ENCODE measurements at regions not wholly inside any gene's neighbourhood (a gene's known extent, or its start where the extent isn't known, plus 50 kb on each side); places are given as distances from the start of the nearest gene placed in this dataset.

DNA sequence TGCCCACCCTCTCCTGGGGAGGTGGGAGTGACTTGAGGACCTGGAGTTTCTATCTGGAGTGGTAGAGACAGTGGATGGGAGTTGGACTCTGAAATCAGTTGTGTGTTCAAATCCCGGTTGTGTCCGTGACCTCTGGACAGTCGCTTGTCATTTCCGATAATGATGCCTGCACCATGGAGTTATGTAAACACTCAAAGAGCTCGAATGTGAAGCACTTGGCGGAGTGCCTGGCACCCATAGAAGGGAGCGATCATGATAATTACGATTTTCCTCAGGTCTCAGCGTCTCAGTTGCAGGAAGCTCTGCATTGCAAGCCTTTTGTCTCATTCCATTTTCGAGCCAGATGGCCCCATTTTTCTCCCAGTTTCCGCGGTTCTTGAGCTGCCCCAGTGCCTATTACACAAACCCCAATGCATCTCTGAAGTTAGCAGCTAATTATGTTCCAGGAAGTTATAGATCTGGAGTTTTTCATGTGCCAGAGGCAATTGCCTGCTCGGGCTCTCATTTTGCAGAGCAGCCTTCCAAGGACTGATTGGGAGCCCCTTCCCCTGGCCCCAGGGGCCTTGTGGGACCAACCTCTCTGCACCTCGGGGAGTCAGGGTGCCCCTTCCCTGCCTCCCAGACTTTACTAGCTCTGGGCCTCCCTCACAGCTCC, 175.5 kb upstream of the MVB12B start:
- DNase-seq (ENCODE audit: low read depth in 3 of 3, low spot score in 2 of 3) = no peak

DNA sequence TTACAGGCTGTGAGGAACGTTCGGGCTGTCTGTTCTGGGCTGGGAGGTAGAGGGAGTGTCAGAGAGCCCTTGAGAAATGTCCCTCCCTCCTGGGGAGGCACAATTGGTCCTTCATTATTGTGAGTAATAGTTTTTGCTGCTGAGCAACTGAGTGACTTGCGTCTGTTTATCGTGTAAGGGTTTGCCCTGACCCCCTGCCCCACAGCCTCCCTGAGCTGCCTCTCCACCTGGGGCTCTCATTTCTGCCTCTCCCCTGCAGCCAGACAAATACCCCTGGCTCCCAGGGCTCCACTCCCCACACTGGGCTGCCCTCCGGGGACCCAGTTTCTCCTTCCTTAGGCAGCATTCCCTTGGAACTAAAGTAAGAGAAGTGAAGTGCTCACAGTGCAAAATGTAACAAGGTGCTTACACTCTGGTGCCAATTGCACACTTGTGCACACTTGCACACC, 174.9 kb upstream of the MVB12B start:
- no peak for DNase-seq (ENCODE audit: low read depth in 3 of 3, low spot score in 2 of 3)

DNA sequence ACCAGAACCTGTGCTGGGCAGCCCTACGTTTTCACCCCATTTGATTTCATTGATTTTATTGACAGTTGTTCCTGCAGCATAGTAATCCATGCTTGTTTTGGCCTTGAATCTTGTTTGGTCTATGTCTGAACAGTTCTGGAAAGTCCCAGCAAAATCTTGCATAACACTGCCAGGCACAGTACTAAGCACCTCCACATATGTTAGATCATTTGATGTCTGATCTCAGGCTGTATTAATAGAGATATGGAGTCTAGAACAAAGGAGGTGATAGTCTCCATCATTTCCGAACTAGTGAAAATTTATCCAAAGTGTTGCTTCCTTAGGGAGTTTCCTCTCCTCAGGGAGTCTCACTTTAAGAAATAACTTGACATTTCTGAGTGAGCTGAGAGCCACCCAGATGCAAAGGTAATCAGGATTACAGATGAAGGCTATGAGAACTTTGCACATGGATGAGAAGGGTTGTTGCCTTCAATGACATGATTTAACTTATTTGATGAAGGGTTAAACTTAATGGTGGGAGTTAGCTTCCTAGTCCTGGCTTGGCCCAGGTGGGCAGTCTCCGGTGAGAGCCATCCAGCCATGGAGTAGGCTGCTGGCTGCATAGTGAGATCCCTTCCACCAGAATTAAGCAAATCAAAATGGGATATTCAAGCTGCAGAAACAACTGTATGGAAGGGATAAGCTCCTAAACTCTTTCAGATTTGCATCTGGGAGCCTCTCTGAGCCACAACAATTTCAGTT, 173.8 kb upstream of the MVB12B start:
- no peak for DNase-seq (ENCODE audit: low read depth in 3 of 3, low spot score in 2 of 3)

DNA sequence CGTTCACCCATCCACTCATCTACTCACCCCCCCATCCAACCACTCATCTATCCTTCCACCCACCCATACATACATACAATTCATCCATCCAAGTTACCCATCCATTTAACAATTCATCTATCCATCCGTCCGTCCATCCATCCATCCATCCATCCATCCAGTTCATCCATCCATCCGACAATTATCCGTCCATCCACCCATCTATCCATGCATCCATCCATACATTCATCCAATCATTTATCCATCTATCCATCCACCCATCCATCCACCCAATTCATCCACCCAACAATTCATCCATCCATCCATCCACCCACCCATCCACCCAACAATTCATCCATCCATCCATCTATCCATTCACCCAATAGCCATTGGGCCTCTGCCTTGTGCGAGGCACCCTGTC, 173.2 kb upstream of the MVB12B start:
- no peak for DNase-seq (ENCODE audit: low read depth in 3 of 3, low spot score in 2 of 3)

DNA sequence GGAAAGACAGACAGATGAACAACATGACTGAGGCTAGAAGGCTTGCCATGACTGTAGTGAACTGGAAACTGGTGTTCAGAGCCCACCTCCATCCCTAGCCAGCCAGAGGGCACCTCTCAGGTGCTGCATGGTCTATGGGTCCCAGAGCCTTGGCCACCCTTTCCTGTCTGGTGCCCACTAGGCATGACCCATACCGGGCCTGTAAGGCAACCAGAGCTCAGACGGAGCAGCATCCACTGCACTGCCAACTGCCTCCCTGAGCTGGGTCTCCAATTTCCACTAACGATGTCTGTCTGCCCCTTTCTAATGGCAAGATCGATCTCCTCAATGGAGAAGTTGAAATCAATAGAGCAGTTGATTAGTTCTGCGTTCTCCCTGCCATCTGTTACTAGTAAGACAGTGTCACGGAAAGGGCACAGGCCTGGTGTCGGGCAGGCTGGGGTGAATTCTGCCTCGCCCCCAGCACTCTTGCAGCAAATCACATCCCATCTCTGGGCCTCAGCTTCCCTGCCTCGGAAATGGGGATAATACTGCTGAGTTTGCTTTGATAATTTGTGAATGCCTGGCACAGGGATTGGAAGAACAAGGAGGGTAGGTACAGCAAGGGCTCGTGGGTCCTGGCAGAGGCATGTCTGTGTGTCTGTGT, 172.3 kb upstream of the MVB12B start:
- DNase-seq (ENCODE audit: low read depth in 3 of 3, low spot score in 2 of 3) = no peak

DNA sequence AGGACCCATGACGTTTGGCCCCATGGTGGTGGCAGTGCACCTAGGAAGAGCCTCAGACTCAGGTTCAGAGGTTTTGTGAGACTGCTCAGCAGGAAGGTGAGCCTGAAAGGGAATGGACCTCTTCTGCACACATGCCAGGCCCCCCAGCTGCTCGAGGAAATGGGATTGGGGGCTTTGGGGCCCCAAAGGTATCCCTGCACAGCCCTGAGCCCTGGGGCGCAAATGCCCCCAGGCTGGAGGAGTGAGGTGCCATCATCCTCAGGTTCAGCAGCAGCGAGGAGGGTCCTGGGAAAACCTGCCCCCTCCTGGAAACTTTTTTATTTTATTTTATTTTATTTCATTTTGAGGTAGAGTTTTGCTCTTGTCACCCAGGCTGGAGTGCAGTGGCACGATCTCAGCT, 171.8 kb upstream of the MVB12B start:
- no peak for DNase-seq (ENCODE audit: low read depth in 3 of 3, low spot score in 2 of 3)

DNA sequence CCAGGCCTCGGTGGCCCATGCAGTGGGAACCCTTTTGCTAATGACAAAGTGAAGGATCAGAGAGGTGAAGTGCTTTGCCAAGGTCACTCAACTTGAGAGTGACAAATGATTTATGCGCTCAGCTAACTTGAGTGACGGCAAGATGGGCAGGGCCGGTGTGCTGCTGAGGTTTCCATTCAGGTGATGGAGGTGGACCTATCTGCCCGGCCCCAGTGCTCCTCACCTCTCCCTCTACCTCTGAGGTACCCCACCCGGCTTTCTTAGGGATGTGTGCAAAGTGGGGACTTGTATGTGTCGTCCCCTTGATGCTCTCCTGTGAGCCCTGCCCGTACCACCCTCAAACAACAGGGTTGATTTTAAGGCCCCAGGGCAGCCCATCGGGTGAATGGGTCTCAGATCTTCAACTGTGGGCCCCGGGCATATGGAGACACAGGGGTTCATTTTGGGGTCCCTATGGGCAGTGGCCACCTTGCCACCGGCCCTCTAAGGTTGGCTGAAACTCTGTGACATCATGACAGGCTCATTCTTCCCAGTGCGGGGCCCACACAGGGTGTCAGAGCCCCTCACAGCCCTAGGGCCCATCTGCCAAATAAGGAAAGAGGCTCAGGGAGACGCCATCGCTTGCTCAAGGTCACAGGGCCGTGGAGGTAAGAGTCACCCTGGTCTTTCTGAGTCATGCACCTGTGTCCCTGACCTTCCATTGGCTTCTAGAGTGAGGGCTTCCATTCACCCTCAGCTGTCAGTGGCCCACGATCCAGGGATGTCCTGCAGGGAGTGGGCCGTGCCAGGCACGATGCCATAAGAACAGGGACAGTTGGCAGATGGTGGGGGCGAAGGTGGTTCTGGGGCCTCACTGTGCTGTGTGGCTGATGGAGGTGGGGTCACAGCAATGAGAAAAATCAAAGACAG, 170.6 kb upstream of the MVB12B start:
- DNase-seq (ENCODE audit: low read depth in 3 of 3, low spot score in 2 of 3) = no peak

DNA sequence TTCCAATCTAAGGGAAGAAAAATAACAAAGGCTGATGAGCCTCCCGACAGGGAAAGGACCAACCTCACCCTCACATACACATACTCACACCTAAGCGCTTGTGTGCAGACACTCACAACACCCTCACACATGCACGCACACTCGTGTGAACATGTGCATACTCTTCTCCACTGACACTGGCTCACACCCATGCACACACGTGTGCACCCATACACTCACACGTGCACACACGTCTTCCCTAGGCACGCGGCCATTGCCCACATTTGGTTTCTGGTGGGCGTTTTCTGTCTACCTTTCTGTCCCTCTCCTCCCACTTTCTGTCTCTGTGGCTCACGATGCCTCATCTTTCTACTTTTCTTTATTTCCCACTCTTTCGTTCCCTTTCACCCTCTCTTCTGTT, 169.7 kb upstream of the MVB12B start:
- no peak for DNase-seq (ENCODE audit: low read depth in 3 of 3, low spot score in 2 of 3)

DNA sequence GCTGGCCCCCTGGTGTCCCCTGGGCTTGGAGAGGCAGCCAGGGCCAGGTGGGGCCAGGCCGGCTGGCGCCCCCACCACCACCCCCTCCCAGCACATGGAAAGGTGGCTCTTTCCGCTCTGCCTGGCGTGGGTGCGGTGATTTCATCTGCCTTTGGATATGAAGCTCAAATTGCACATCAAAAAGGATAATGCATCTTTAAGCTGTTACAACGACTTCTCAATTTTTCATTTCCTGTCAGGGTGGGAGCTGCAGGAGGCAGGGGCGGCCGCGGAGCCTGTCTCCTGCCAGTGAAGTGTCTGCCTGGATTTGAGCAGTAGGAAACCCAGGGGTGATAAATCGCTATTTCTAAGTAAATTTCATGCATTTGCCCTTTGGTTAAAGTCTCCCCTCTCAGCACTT, 169.2 kb upstream of the MVB12B start:
- no peak for DNase-seq (ENCODE audit: low read depth in 3 of 3, low spot score in 2 of 3)

DNA sequence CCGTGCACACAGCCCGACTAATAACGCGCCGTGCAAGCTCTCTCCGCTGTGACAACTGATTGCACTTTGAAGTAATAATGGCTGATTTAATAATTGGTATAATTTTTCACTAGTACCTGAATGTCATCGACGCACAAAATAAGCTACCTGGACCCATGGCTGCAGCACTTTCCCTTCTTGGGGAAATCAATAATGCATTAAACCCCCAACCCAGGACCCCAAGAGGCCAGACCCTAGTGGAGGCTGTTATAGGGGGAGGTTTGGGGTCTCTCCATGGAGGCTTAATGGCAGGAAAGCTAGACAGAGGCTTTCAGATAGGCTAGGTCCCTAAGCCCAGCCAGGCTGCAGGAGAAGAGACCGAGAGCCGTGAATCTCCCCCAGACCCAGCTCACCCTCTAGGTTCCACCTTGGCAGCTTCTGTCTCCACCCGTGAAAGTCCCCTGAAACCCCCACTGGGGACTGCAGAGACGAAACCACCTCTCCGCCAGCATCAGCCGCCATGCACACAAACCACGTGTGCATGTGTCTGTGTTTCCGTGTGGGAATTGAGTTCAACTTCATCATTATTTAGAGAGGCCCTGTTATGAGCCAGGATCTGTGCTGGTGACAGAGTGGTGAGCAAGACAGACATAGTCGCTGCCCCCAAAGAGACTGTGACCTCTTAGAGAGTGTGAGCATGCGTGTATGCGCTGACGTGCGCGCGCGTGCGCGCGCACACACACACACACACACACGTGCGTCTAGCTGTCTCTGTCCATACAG, 168.6 kb upstream of the MVB12B start:
- DNase-seq (ENCODE audit: low read depth in 3 of 3, low spot score in 2 of 3) = no peak

DNA sequence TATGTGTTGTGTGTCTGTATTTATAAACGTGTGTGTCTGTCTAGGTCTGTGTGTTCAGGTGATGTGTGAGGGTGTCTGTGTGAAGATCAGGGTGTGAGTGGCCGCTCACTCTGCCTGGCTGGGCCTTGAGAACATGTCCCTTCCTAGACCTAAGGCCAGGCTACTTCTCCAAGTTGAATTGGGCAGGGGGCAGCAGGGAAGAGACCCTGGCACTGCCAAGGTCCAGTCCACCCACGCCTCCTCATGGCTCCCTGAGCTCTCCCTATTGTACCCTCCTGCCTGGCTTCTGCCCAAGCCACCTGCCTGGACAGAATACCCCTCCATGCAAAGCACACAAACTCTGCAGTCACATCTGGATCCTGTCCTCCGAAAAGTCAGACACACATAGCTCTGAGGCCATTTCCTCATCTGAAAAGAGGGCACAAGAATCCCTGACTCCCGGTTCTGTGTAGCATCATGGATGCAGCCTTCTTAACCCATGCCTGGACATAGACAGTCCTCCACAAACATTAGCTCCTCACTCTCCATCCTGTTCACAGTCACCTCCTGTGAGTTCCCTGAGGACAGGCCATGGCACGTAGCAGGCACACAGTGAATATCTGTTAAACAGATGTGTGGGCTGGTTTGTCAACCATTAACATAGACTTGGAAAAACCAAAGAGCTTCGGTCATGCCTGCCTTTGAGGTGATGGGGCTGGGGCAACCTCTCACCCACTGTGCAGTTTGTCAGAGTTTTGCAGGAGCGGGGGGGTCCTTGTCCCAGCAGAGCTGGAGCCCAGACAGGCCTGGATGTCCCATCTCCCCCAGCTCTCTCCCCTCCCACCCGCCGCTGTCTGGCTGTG, 167.8 kb upstream of the MVB12B start:
- DNase-seq (ENCODE audit: low read depth in 3 of 3, low spot score in 2 of 3) = no peak

DNA sequence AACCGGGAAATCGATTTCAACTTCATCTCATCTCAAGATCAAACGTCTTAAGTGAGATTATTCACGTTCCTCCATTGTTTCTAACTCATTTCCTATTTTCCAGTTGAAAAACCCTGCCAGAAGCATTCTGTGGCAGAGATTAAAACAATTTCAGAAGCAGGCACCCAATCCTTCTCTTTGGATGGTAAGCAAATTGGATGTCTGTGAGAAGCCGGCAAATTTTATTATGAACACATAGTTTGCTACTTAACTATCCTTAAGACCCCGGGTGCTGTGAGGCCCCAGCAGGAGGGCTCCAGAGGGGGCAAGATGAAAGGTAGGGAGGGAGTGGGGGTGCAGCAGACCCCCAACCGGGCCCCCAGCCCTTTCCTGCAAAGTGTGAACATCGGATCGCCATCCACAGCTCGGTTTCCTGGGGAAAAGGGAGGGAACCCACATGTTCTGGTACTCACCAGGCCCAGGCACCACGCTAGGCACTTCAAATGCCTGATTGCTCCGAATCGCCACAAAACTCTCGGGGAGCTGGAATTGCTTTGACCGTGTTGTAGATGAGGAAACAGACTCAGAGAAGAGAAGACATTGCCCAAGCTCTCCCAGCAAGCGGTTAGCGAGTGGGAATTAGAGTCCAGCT, 167.1 kb upstream of the MVB12B start:
- DNase-seq (ENCODE audit: low read depth in 3 of 3, low spot score in 2 of 3) = no peak

DNA sequence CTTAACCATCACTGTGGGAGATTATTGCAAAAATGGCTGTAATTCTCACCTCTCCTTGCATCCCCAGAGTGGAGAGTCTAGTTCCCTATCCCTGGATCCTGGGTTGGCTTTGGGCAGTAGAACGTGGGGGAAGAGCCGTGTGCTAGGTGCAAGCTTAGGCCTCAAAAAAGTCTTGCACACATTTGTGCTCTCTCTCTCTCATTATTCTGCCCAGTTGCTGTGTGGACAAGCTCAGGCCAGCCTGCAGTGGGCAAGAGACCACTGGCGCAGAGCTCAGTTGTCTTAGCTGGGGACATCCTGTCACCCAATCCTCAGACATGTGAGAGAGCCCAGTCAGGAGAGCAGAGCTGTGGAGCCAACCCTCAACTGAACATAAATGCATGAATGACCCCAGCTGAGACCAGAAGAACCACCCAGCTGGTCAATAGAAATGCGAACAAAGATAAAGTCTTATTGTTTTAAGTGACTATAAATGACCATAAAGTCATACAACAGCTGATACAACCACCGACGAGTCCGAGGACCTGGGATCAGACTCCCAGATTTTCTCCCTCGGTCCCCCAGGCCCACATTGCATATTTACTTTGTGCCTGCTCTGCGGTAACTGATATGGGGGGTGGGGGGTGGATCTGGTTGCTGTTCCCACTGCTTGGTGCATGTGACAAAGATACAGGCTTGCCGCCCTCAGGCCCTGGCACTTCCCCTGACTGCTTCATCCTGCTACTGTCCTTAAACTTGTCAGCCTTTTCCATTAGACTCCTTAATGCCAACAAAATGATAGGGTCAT, 166.4 kb upstream of the MVB12B start:
- no peak for DNase-seq (ENCODE audit: low read depth in 3 of 3, low spot score in 2 of 3)

DNA sequence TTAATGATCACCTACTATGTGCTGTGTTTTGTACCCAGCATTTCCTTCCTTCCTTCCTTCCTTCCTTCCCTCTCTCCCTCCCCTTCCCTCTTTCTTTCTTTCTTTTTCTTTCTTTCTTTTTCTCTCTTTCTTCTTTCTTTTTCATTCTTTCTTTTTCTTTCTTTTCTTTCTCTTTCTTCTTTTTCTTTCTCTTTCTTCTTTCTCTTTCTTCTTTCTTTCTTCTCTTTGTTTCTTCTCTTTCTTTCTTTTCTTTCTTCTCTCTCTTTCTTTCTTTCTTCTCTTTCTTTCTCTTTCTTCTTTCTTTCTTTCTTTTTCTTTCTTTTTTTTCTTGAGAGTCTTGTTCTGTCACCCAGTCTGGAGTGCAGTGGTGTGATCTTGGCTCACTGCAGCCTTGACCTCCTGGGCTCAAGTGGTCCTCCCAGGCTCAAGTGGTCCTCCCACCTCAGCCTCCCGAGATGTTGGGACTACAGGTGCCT, 165.7 kb upstream of the MVB12B start:
- DNase-seq (ENCODE audit: low read depth in 3 of 3, low spot score in 2 of 3) = no peak

DNA sequence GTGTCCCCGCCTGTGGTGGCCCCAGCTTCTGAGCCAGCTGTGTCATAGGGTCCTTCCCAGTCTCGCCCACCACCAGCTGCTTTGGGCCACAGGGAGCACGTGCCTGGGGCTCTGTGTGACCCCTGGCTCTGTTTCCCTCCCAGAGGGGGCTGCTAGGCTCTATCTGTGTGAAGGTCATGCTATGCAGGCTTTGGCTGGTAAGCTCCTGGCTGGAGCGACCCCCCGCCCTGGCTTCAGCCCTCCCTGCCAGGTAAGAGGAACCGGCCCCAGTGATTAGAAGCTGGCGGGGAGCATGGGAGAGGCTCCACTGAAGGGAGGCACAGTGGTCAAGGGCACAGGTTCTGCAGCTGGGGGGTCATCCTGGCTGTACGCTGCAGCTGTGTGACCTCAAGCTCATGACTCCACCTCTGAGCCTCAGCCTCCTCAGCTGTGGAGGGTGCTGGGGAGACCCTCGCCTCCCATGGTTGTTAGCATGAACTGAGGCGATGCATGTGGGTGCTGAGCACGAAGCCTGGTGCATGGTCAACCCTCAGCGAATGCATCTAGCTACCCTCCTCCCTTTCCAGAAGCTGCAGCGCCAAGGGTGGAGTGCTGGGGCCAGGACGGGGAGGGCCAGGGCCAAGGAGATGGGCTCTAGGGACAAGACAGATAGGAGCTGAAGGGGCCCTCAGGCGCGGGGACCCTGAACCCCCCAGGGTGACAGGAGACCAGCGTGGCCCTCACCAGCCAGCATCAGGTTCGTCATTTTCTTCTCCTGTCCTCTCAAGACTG, 163.8 kb upstream of the MVB12B start:
- no peak for DNase-seq (ENCODE audit: low read depth in 3 of 3, low spot score in 2 of 3)

DNA sequence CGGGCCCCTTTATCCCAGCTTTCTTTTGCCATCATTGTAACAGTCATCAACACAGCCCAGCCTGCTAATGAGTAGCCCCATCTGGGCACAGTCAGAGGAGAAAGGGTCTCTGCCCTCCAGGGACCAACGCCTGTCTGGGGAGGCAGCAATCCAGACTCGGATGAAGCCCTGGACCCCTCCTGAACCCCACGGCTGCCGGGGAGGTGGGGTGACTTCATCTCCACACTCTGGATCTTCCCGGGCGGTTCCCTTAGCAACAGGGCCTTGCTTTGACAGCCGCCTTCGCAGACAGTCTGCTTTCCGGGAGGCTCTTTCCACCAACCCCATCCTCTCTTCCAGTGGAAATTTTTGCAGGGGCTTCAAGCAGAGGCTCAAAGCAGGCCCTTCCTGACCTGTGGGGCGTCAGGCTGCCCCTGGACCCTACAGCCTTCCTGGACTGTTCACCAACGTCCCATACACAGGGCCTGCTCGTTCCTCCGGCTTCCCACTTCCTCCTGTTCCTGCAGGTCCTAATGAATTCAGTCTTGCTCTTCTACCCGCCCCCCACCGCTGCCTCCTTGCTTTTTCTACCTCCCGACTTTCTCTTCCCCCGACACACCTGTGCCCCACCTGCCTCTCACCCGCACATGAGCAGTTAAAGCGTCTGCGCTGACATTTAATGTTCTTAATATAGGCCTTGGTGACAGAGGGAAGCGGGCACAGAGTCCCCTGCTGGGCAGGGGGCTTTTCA, 161.7 kb upstream of the MVB12B start:
- no peak for DNase-seq (ENCODE audit: low read depth in 3 of 3, low spot score in 2 of 3)

DNA sequence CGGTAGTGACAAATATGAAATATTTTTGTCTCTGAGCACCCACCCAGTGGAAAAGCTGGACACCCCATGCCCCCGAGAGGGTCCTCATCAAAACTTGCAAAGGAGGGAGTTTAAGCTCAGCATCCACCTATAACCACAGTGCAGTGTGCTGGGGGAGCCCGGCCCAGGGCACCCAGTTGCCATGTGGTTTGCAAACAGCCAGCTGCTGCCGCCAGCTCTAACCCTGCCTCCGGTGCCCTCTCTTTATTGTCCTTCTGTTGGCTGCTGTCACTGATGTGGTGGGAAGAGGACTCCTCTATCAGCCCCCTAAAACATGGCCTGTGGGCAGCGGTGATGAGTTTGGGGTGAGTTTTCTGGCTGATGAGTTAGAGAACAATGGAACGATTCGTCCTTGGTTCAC, 160.9 kb upstream of the MVB12B start:
- DNase-seq (ENCODE audit: low read depth in 3 of 3, low spot score in 2 of 3) = no peak

All from right renal cortex interstitium (tissue), 3 donors.